M059J (cell line): ENCODE measurements at regions not wholly inside any gene's neighbourhood (a gene's known extent, or its start where the extent isn't known, plus 50 kb on each side); places are given as distances from the start of the nearest gene placed in this dataset.

Source experiments
- DNase-seq: peaks from one replicate; pipeline ENCODE4 v3.0.0-alpha.2; 2012; ENCODE audit warnings: low read depth

- DNase-seq = peak; percentile 16
Observed at GRCh38 chr3:9301091-9301490, 51.6 kb upstream of the SRGAP3 start.

DNA sequence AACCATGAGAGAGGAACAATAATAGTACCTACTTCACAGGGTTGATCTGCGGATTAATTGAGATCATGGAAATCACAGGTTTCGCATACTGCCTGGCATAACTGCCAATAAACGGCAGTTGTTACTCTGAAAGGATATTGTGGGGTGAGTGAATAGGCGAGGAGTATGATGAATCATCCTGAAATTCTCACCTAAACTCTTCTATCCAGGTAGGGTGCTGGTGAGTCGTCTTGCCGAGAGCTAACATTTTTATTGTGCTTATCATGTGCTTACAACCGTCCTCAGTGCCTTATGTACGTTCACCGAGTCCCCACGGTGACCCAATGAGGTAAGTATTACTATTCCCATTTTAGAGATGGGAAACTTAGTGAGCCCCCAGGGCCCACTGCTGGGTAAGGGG, 52.4 kb upstream of the SRGAP3 start:
- DNase-seq = no peak

DNA sequence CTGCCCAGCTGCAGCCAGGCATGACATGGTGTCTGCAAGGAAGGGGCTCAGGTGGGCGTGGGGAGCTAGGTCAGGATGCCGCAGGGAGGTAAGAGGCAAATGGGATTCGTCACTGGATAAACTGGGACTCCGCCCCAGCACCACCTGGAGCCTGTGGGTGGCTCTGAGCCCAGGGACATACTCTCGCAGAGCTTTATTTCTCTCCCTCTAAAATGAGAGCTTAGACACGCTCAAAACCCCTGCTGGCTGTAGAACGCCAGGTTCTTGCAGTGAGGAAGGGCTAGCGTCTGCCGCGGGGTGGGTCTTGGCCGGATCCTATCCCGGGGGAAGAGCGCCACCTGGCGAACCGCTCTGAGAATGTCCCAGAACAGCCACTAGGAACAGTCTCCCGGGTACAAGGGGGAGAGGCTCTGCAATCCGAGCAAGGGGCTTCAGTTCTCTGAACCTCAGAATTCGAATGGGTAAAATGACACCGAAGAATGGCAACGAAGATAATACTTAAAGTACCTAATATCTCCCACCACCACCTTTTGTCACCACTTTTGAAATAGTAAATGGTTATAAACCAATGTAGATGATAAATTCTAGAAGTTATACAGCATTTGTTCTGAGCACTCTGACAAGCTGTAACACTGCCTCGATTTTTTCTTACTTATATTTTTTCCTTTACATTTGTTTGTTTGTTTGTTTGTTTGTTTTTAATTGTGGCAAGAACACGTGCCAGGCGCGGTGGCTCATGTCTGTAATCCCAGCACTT, 53.2 kb upstream of the SRGAP3 start:
- DNase-seq = peak; percentile 71

GRCh38 chr3:9308298-9308990, 54.4 kb upstream of the THUMPD3 start:
- peak; percentile 41 for DNase-seq

DNA sequence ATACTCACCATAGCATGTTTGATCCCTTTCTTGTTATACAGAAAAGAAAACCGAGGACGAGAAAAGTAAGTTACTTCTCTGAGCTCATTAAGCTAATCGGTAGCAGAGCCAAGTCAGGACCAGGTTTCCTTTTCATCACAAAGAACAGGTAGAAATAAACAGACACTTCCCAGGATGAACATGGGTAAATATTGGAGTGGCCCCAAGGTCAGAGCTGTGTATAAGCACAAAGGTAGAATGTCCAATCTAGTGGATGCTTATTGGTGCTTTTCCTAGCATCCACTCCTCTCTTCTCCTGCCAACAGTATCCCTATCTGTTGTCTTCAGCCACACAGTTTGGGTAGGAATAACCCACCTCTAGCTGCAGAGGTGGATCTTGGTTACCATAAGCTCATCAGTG, 52.8 kb upstream of the THUMPD3 start:
- no peak for DNase-seq

GRCh38 chr3:9311228-9311627, 51.6 kb upstream of the THUMPD3 start:
- no peak for DNase-seq
